Ascending aorta (tissue), 2 donors: ENCODE measurements at regions not wholly inside any gene's neighbourhood (a gene's known extent, or its start where the extent isn't known, plus 50 kb on each side); places are given as distances from the start of the nearest gene placed in this dataset.
"Not testable (repeated sequence)": the region's sequence is repeated elsewhere in the genome, so short reads cannot be mapped to it uniquely, and the experiment has no call there.

Experiments used
- DNase-seq, 2 donors: peaks; one replicate each; pipeline ENCODE4 v3.0.0-alpha.2; 2019; ENCODE audit warnings: low spot score in 2 of 2
- H3K27ac ChIP-seq, 2 donors: fragments of 200-600 bp; sonication (generic); one replicate each; pipeline ENCODE4 v1.5.1; 2016 to 2017; ENCODE audit warnings: mild to moderate bottlenecking in 1 of 2
- H3K27me3 ChIP-seq: fragments of 200-600 bp; sonication (generic); one replicate; pipeline ENCODE4 v1.5.1; 2017
- H3K36me3 ChIP-seq, 2 donors: fragments of 200-600 bp; sonication (generic); one replicate each; pipeline ENCODE4 v1.5.1; 2016
- H3K4me1 ChIP-seq, 2 donors: fragments of 200-600 bp; sonication (generic); one replicate each; pipeline ENCODE4 v1.5.1; 2016 to 2017; ENCODE audit warnings: mild to moderate bottlenecking in 1 of 2
- H3K4me3 ChIP-seq, 2 donors: fragments of 200-600 bp; sonication (generic); one replicate each; pipeline ENCODE4 v1.5.1; 2016 to 2017; ENCODE audit warnings: mild to moderate bottlenecking in 1 of 2
- H3K9me3 ChIP-seq, 2 donors: fragments of 200-600 bp; sonication (generic); one replicate each; pipeline ENCODE4 v1.5.1; 2016
- intact Hi-C: fragments of 100-400 bp; cut with DNase I; formaldehyde crosslinking; loops from one replicate; pipeline ENCODE4 v1.15.1; 2023

- H3K27ac ChIP-seq, DNase-seq, H3K36me3 ChIP-seq, intact Hi-C loops, H3K9me3 ChIP-seq, H3K27me3 ChIP-seq, H3K4me1 ChIP-seq, H3K4me3 ChIP-seq: not testable (repeated sequence)
These were observed 109.3 kb downstream of the GTF2IRD2B start for GRCh38 chr7:75201606-75202079.

DNA sequence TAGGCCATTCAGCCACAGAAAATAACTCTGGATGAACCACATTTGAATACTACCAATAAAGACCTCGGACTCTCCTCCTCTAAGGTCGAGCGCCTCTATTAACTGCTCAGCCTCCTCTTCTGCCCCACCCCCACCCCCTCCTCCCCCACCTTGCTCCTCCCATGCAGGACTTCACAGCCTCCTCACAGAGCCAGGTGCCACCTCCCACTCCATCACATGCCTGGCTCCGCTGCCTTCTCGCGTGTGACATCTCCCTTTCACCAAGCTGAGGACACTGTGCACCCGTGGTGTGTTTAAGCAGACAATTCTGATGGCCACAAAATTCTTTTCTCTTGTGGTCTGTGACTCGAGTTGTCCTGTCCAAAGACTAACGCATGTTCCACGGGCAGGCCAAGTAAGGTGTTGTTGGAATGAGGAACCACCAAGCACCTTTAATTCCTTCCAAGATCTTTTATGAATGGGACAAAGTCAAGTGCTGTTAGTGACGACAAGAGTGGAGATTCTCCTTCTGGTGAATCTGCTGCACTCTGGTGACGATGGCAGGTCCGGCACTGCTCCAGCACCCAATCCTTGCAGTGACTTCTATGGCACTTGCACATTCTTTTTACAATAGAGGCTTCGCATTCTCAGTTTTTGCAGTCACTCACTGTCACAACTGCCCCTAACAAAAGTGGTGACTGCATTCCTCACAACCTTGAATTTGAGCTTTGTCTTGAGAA lies 113.1 kb downstream of the GTF2IRD2B start:
- intact Hi-C loops, H3K27ac ChIP-seq, H3K9me3 ChIP-seq, H3K36me3 ChIP-seq, H3K27me3 ChIP-seq, H3K4me3 ChIP-seq, DNase-seq, H3K4me1 ChIP-seq: not testable (repeated sequence)

GRCh38 chr7:75215460-75215859 lies 123.1 kb downstream of the GTF2IRD2B start:
- H3K9me3 ChIP-seq, intact Hi-C loops, H3K36me3 ChIP-seq, H3K27me3 ChIP-seq, DNase-seq, H3K4me3 ChIP-seq, H3K27ac ChIP-seq, H3K4me1 ChIP-seq: not testable (repeated sequence)

DNA sequence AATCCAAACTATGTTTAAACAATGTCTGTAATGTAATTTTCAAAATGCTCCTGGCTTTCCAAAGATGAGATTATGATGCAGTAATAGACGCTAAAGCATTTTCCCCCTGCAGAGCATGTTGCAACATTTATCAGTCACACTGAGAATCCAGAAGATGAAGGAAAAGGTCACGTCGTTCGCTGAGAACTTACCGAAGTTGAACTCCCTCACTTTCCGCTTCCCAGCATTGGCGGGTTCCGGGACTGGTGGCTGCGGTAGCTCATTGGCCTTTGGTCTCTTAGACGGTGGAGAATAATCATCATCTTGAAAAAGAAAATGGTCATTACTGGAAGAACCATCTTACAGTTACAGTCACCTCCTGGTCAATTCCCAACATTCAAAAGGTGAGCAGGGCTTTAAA lies 124.6 kb downstream of the GTF2IRD2B start:
- H3K36me3 ChIP-seq, H3K4me3 ChIP-seq, H3K27me3 ChIP-seq, H3K9me3 ChIP-seq, DNase-seq, H3K4me1 ChIP-seq, intact Hi-C loops, H3K27ac ChIP-seq: not testable (repeated sequence)

DNA sequence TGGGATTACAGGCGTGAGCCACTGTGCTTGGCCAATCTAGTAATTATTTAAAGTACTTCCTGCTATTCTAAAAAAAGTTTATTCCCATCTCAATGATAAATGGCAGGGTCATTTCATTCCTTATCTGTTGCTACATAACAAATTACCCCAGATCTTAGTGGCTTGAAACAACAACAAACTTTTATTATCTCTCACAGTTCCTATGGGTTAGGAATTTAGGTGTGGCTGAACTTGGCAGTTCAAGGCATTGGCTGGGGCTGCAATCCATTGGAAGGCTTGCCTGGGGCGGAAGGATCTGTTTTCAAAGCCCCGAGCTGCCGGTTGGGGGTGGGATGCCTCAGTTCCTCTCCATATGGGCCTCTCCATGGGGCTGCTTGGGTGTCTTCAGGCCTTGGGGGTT lies 133.7 kb downstream of the GTF2IRD2B start:
- H3K36me3 ChIP-seq, H3K9me3 ChIP-seq, H3K27ac ChIP-seq, H3K4me1 ChIP-seq, intact Hi-C loops, H3K4me3 ChIP-seq, H3K27me3 ChIP-seq, DNase-seq: not testable (repeated sequence)

DNA sequence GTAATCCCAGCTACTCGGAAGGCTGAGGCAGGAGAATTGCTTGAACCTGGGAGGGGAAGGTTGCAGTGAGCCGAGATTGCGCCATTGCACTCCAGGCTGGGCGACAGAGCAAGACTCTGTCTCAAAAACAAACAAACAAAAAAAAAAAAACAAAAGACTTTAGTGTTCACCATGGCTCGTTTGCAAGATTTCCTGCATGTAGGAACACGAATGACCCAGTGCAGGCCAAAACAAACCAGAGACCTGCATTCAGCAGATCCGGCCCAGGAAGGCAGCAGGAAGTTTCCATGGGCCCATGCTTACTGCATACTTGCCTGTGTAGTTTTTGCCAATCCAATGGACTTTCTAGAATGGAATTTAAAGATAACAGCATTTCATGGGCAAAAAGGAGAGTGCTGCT lies 137.2 kb downstream of the GTF2IRD2B start:
- H3K27me3 ChIP-seq, H3K4me3 ChIP-seq, DNase-seq, H3K27ac ChIP-seq, H3K9me3 ChIP-seq, H3K4me1 ChIP-seq, H3K36me3 ChIP-seq, intact Hi-C loops: not testable (repeated sequence)

DNA sequence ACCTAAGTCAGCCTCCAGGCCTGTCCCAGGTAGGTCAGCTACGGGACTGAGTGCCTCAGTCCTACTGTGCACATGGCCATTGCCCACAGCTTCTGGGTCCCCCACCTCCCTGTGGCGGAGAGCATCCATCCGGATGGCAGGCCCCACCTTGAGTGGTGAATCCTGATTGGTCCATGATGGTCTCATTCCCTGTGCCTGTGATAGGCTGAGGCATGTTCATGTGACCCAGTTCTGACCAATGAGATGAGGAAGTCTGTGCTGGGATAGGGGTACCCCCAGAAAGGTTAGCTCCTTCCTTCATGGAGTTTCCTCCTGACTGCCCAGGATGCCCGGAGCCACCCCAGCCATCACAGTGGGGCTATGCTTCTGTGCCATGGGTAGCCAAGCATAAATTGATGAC lies 138.2 kb downstream of the GTF2IRD2B start:
- DNase-seq, H3K27ac ChIP-seq, H3K4me1 ChIP-seq, H3K27me3 ChIP-seq, intact Hi-C loops, H3K36me3 ChIP-seq, H3K4me3 ChIP-seq, H3K9me3 ChIP-seq: not testable (repeated sequence)

DNA sequence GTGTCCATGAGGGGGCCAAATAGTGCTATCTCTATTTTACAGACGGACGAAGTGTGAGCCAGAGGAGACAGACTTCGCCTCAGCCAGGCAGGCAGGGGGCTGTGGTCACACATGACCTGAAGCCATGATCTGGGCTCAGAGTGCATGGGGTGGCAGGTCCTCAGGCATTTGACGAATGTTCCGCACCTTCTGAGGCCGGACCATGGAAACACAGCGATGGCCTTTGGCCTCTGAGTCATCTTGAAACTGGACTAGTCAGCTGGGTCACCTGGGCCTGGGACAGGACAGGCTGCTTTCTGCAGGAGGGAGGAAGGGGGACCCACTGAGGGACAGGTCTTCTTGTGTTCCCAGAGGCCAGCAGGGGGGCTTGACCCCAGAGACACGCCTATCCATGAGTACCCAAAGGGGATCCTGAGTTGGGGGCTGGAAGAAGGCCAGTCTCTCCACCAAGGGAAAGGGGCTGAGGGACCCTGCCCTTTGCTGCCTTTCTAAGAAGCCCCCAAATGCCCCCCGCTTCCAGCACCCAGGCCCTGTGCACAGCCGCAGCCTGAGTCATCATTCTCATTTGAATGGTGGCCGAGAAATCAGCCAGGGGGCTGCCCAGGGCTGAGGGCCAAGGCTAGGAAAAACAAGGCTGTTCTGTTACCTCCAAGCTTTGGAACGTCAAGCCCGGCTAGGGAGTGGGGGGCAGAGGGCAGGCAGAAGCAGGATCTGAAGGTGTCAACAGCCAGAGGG lies 142.9 kb downstream of the GTF2IRD2B start:
- H3K4me1 ChIP-seq, H3K27me3 ChIP-seq, H3K9me3 ChIP-seq, H3K4me3 ChIP-seq, H3K27ac ChIP-seq, intact Hi-C loops, H3K36me3 ChIP-seq, DNase-seq: not testable (repeated sequence)

GRCh38 chr7:75235827-75236167 lies 143.4 kb downstream of the GTF2IRD2B start:
- H3K27me3 ChIP-seq, H3K9me3 ChIP-seq, H3K4me1 ChIP-seq, H3K36me3 ChIP-seq, DNase-seq, H3K27ac ChIP-seq, H3K4me3 ChIP-seq, intact Hi-C loops: not testable (repeated sequence)

- H3K4me3 ChIP-seq, H3K9me3 ChIP-seq, H3K27me3 ChIP-seq, H3K27ac ChIP-seq, H3K36me3 ChIP-seq, H3K4me1 ChIP-seq, intact Hi-C loops: not testable (repeated sequence)
- peak in 1 of 2 donors; percentile 8 for DNase-seq
These were observed 145.1 kb downstream of the GTF2IRD2B start for GRCh38 chr7:75237255-75238187.

DNA sequence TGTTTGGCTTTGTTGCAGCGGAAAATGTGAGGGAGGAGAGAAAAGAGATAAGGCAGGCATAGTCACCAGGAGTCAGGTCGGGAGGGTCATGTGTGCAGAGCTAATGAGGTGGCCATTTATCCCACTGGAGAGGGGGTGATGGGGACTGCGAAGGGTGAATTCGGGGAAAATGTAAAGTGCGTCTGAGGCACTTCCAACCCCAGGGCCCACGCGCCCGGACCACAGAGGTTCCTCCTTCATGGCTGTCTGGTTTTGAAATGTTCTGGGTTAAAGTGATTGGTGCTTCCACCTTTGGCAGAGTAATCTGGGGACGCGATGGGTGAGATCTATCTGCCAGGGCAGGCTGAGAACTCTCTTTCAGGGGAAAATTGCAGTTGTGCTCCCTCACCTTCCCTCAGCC lies 145.9 kb downstream of the GTF2IRD2B start:
- DNase-seq, H3K27me3 ChIP-seq, H3K9me3 ChIP-seq, intact Hi-C loops, H3K4me3 ChIP-seq, H3K4me1 ChIP-seq, H3K27ac ChIP-seq, H3K36me3 ChIP-seq: not testable (repeated sequence)

DNA sequence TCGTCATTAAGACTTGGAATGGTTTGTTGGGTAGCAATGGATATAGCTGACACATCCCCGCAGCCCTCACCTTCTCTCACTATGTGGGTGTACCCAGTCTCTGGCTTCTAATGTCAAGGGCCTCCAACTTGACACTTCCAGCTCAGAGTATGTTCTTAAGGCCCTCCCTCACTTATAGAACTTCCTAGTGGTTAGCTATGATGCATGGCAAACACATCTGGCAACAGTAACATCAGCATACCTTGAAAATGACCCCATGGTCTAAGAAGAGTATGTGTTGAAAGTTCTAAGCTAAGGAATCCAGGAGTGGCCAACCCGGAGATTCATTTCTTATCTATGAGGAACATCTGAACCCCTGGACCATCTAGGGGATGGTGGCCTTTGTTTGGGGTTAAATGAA lies 151.2 kb downstream of the GTF2IRD2B start:
- H3K4me1 ChIP-seq, H3K4me3 ChIP-seq, DNase-seq, H3K27me3 ChIP-seq, H3K9me3 ChIP-seq, H3K36me3 ChIP-seq, H3K27ac ChIP-seq, intact Hi-C loops: not testable (repeated sequence)

GRCh38 chr7:75248216-75248615 lies 147.2 kb upstream of the TRIM73 start:
- intact Hi-C loops, H3K36me3 ChIP-seq: not testable (repeated sequence)

DNA sequence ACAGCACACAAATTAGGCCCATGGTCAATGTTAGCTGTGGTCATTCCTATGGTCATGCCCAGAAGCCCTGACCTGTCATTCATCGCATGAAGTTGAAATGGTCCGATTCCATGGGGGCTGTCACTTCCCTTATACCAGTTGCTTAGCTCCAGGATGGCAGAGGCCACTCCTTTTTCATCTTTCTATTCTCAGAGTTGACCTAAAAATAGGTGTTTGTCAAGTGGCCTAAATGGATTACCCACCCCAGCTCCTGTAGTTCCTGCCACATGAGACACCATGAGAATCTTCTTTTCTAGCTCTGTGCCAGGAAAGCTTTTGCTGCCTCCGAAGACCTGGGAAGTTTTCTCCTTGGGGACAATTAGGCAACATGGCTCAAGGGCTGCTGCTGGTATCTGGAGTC lies 141.2 kb upstream of the TRIM73 start:
- intact Hi-C loops, H3K27me3 ChIP-seq, H3K9me3 ChIP-seq, H3K4me3 ChIP-seq, H3K4me1 ChIP-seq, DNase-seq, H3K36me3 ChIP-seq, H3K27ac ChIP-seq: not testable (repeated sequence)

More at GRCh38 chr7:75248216-75248615, 147.2 kb upstream of the TRIM73 start:
- not testable (repeated sequence) for H3K27me3 ChIP-seq, DNase-seq, H3K27ac ChIP-seq, H3K4me1 ChIP-seq, H3K4me3 ChIP-seq, H3K9me3 ChIP-seq
